Fibroblast of villous mesenchyme (primary cell): ENCODE measurements at regions not wholly inside any gene's neighbourhood (a gene's known extent, or its start where the extent isn't known, plus 50 kb on each side); places are given as distances from the start of the nearest gene placed in this dataset.

Experiments used
- DNase-seq: peaks from one replicate; pipeline ENCODE4 v3.0.0-alpha.2; 2010; ENCODE audit warnings: low read depth
- H3K4me3 ChIP-seq: 2 replicates; pipeline ENCODE4 v1.5.1; 2011; ENCODE audit warnings: low read depth, mild to moderate bottlenecking, low read length
- TF ChIP-seq, protein P1 (sequence below): IDR thresholded peaks from 2 replicates; pipeline ENCODE4 v1.5.1; 2012; ENCODE audit warnings: low read depth, mild to moderate bottlenecking, low read length; ENCODE audit not compliant: insufficient read depth

DNA sequence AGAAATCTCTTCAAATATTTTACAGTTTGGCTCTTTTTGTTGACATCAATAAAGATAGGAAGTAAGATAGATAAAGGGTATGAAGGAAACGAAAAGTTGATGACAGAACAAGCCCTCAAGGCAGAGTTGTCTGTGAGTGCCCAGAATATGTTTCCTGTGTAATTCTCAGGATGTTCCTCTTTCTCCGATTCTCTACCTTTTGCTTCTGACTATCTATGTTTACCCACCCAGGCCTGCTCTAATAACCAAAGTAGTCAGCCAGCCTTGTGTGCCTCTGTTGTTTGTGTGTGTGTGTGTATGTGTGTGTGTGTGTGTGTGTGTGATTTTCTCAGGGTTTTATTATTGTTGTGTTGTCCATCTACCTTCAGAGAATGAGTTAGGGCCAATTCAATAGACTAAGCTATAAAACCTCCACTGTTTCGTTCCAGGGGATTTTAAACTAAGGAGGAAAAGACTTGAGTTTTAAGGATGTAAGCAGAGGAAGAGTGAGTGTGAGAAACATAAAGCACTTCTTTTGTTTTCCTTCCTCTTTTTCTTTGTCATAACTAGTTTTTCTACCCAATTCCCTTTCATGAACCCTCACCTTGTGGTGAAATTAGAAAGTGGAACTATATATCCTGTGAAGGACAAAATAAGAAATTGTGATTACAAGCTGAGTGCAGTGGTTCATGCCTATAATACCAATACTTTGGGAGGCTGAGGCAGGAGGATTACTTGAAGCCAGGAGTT lies 627.4 kb upstream of the NR5A2 start:
- no peak for DNase-seq
- TF ChIP-seq, protein P1, sequence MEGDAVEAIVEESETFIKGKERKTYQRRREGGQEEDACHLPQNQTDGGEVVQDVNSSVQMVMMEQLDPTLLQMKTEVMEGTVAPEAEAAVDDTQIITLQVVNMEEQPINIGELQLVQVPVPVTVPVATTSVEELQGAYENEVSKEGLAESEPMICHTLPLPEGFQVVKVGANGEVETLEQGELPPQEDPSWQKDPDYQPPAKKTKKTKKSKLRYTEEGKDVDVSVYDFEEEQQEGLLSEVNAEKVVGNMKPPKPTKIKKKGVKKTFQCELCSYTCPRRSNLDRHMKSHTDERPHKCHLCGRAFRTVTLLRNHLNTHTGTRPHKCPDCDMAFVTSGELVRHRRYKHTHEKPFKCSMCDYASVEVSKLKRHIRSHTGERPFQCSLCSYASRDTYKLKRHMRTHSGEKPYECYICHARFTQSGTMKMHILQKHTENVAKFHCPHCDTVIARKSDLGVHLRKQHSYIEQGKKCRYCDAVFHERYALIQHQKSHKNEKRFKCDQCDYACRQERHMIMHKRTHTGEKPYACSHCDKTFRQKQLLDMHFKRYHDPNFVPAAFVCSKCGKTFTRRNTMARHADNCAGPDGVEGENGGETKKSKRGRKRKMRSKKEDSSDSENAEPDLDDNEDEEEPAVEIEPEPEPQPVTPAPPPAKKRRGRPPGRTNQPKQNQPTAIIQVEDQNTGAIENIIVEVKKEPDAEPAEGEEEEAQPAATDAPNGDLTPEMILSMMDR: no peak
- no peak overlapping the region for H3K4me3 ChIP-seq

GRCh38 chr1:199403531-199404116 lies 623.9 kb upstream of the NR5A2 start:
- DNase-seq: peak; percentile 55
- H3K4me3 ChIP-seq: no peak overlapping the region
- TF ChIP-seq, protein P1: no peak

- TF ChIP-seq, protein P1: no peak
- H3K4me3 ChIP-seq: no peak overlapping the region
- peak; percentile 6 for DNase-seq
Measured at GRCh38 chr1:199404191-199404590, 623.3 kb upstream of the NR5A2 start.

- peak; percentile 11 for DNase-seq
- TF ChIP-seq, protein P1: no peak
- no peak overlapping the region for H3K4me3 ChIP-seq
Measured at GRCh38 chr1:199404976-199405375, 622.5 kb upstream of the NR5A2 start.

GRCh38 chr1:199405634-199406196 lies 621.8 kb upstream of the NR5A2 start:
- DNase-seq: no peak
- TF ChIP-seq, protein P1: no peak

GRCh38 chr1:199410462-199410861 lies 617.0 kb upstream of the NR5A2 start:
- TF ChIP-seq, protein P1: no peak
- no peak overlapping the region for H3K4me3 ChIP-seq
- no peak for DNase-seq

More at GRCh38 chr1:199405634-199406196, 621.8 kb upstream of the NR5A2 start:
- no peak overlapping the region for H3K4me3 ChIP-seq
